Sigmoid colon (tissue), 4 donors: ENCODE measurements at regions not wholly inside any gene's neighbourhood (a gene's known extent, or its start where the extent isn't known, plus 50 kb on each side); places are given as distances from the start of the nearest gene placed in this dataset.
"Not testable (repeated sequence)": the region's sequence is repeated elsewhere in the genome, so short reads cannot be mapped to it uniquely, and the experiment has no call there.

Experiments
- EP300 ChIP-seq, 4 donors: sonication (generic); formaldehyde crosslinking; IDR thresholded peaks; one replicate each; pipeline ENCODE4 v1.6.1; 2017; ENCODE audit warnings: antibody characterized with exemption in 4 of 4
- POLR2A ChIP-seq, 2 donors: fragments of 450-650 bp; IDR thresholded peaks; one replicate each; pipeline ENCODE4 v1.6.1; 2016; ENCODE audit warnings: antibody characterized with exemption in 2 of 2, mild to moderate bottlenecking in 2 of 2, moderate library complexity in 2 of 2
- POLR2AphosphoS5 ChIP-seq, 4 donors: sonication (generic); formaldehyde crosslinking; IDR thresholded peaks; one replicate each; pipeline ENCODE4 v1.6.1; 2017; ENCODE audit warnings: antibody characterized with exemption in 4 of 4
- TF ChIP-seq, protein P1 (sequence below), 4 experiments: fragments of 450-650 bp in 3 of 4; fragments of 200-600 bp in 1 of 4; IDR thresholded peaks; one replicate each; pipeline ENCODE4 v1.5.1; 2016 to 2019; ENCODE audit warnings: antibody characterized with exemption in 4 of 4, mild to moderate bottlenecking in 3 of 4, moderate library complexity in 2 of 4

DNA sequence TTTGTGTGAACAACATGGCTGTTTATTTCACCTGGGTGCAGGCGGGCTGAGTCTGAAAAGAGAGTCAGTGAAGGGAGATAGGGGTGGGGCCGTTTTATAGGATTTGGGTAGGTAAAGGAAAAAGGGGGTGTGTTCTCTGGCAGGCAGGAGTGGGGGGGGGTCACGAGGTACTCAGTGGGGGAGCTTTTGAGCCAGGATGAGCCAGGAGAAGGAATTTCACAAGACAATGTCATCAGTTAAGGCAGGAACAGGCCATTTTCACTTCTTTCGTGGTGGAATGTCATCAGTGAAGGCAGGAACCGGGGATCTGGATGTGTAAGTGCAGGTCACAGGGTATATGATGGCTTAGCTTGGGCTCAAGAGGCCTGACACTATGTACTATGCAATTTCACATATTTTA is 184.8 kb upstream of the SEMA3E start:
- TF ChIP-seq, protein P1, sequence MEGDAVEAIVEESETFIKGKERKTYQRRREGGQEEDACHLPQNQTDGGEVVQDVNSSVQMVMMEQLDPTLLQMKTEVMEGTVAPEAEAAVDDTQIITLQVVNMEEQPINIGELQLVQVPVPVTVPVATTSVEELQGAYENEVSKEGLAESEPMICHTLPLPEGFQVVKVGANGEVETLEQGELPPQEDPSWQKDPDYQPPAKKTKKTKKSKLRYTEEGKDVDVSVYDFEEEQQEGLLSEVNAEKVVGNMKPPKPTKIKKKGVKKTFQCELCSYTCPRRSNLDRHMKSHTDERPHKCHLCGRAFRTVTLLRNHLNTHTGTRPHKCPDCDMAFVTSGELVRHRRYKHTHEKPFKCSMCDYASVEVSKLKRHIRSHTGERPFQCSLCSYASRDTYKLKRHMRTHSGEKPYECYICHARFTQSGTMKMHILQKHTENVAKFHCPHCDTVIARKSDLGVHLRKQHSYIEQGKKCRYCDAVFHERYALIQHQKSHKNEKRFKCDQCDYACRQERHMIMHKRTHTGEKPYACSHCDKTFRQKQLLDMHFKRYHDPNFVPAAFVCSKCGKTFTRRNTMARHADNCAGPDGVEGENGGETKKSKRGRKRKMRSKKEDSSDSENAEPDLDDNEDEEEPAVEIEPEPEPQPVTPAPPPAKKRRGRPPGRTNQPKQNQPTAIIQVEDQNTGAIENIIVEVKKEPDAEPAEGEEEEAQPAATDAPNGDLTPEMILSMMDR (IDR thresholded peaks at IDR 0.05), result not testable (repeated sequence)
- TF ChIP-seq POLR2A, EP300, POLR2AphosphoS5 (IDR thresholded peaks at IDR 0.05): not testable (repeated sequence)
